GM23338 (cell line): ENCODE measurements at regions not wholly inside any gene's neighbourhood (a gene's known extent, or its start where the extent isn't known, plus 50 kb on each side); places are given as distances from the start of the nearest gene placed in this dataset.

Experiments
- ATAC-seq: fragments of 200-7000 bp; cut with Tn5 transposase; 3 replicates; pipeline ENCODE4 v1.9.1; 2020
- DNase-seq: peaks from one replicate; pipeline ENCODE4 v3.0.0-alpha.2; 2015; ENCODE audit warnings: low spot score
- H2AFZ ChIP-seq: fragments of 200-600 bp; sonication (generic); 2 replicates; pipeline ENCODE4 v1.8.0; 2016; ENCODE audit warnings: antibody characterized with exemption, mild to moderate bottlenecking, moderate library complexity
- H3F3A ChIP-seq: fragments of 200-600 bp; sonication (generic); replicated peaks from 2 replicates; pipeline ENCODE4 v1.8.0; 2017; ENCODE audit warnings: antibody characterized with exemption, mixed run types, low read depth
- H3K27ac ChIP-seq: fragments of 200-600 bp; sonication (generic); 2 replicates; pipeline ENCODE4 v1.6.1; 2016; ENCODE audit warnings: low read depth
- H3K27me3 ChIP-seq: fragments of 200-600 bp; sonication (generic); 2 replicates; pipeline ENCODE4 v1.8.0; 2016; ENCODE audit warnings: mild to moderate bottlenecking, mixed run types, moderate library complexity; ENCODE audit not compliant: insufficient read depth
- H3K36me3 ChIP-seq: fragments of 200-600 bp; sonication (generic); 2 replicates; pipeline ENCODE4 v1.8.0; 2016; ENCODE audit warnings: mild to moderate bottlenecking; ENCODE audit not compliant: insufficient read depth
- H3K4me1 ChIP-seq: fragments of 200-600 bp; sonication (generic); 2 replicates; pipeline ENCODE4 v1.8.0; 2016; ENCODE audit warnings: mild to moderate bottlenecking, moderate library complexity; ENCODE audit not compliant: insufficient read depth
- H3K4me2 ChIP-seq: fragments of 200-600 bp; sonication (generic); 2 replicates; pipeline ENCODE4 v1.7.1; 2017; ENCODE audit warnings: mixed run types
- H3K4me3 ChIP-seq: fragments of 200-600 bp; sonication (generic); 2 replicates; pipeline ENCODE4 v1.6.1; 2016; ENCODE audit warnings: mixed run types
- H3K79me2 ChIP-seq: fragments of 200-600 bp; sonication (generic); replicated peaks from 2 replicates; pipeline ENCODE4 v1.8.0; 2017; ENCODE audit warnings: mild to moderate bottlenecking; ENCODE audit not compliant: insufficient read depth
- H3K9me2 ChIP-seq: fragments of 200-600 bp; sonication (generic); 2 replicates; pipeline ENCODE4 v1.8.0; 2017; ENCODE audit not compliant: insufficient read depth
- H4K20me1 ChIP-seq: fragments of 200-600 bp; sonication (generic); replicated peaks from 2 replicates; pipeline ENCODE4 v1.8.0; 2017; ENCODE audit warnings: mild to moderate bottlenecking; ENCODE audit not compliant: insufficient read depth
- H3K27ac Mint-ChIP-seq: 2 replicates; pipeline ENCODE4 v1.8.0; 2020; ENCODE audit warnings: inconsistent platforms, mild to moderate bottlenecking, moderate library complexity, mixed read lengths
- H3K27me3 Mint-ChIP-seq: 3 replicates; pipeline ENCODE4 v1.8.0; 2022; ENCODE audit warnings: low read depth, mild to moderate bottlenecking, moderate library complexity, mixed read lengths, inconsistent platforms; ENCODE audit not compliant: insufficient read depth, poor library complexity
- H3K36me3 Mint-ChIP-seq: 3 replicates; pipeline ENCODE4 v1.8.0; 2021; ENCODE audit warnings: low read depth, mild to moderate bottlenecking, inconsistent platforms, moderate library complexity, mixed read lengths
- H3K4me1 Mint-ChIP-seq: 3 replicates; pipeline ENCODE4 v1.8.0; 2020; ENCODE audit warnings: mild to moderate bottlenecking, inconsistent platforms, mixed read lengths
- H3K4me3 Mint-ChIP-seq: 3 replicates; pipeline ENCODE4 v1.8.0; 2021; ENCODE audit warnings: moderate library complexity, mild to moderate bottlenecking, inconsistent platforms, mixed read lengths
- H3K9me3 Mint-ChIP-seq: 3 replicates; pipeline ENCODE4 v1.8.0; 2020; ENCODE audit warnings: moderate library complexity, mild to moderate bottlenecking, inconsistent platforms, mixed read lengths
- CREB1 ChIP-seq: fragments of 250-450 bp; sonication (Bioruptor Pico); IDR thresholded peaks from 2 replicates; pipeline ENCODE4 v1.5.0; 2020; ENCODE audit warnings: low read depth, mild to moderate bottlenecking, moderate library complexity
- EZH2phosphoT487 ChIP-seq: fragments of 200-600 bp; sonication (generic); IDR thresholded peaks from one replicate; pipeline ENCODE4 v1.8.1; 2018; ENCODE audit warnings: antibody characterized with exemption; ENCODE audit not compliant: unreplicated experiment
- JUNB ChIP-seq: IDR thresholded peaks from one replicate; pipeline ENCODE4 v1.6.1; 2016; ENCODE audit warnings: antibody characterized with exemption; ENCODE audit not compliant: unreplicated experiment
- NANOG ChIP-seq: IDR thresholded peaks from 2 replicates; pipeline ENCODE4 v1.6.1; 2016; ENCODE audit warnings: antibody characterized with exemption, borderline replicate concordance
- STAT1 ChIP-seq: IDR thresholded peaks from one replicate; pipeline ENCODE4 v1.6.1; 2016; ENCODE audit warnings: antibody characterized with exemption; ENCODE audit not compliant: unreplicated experiment
- ZNF331 ChIP-seq: fragments of 250-450 bp; sonication (Bioruptor Pico); IDR thresholded peaks from 2 replicates; pipeline ENCODE4 v1.5.0; 2020; ENCODE audit warnings: low read depth, mild to moderate bottlenecking, moderate library complexity
- TF ChIP-seq, protein P1 (sequence below): IDR thresholded peaks from one replicate; pipeline ENCODE4 v1.6.1; 2018; ENCODE audit warnings: antibody characterized with exemption; ENCODE audit not compliant: unreplicated experiment
- TF ChIP-seq, protein P2 (sequence below): fragments of 250-450 bp; sonication (Bioruptor Pico); IDR thresholded peaks from 2 replicates; pipeline ENCODE4 v1.5.0; 2020; ENCODE audit warnings: mild to moderate bottlenecking, moderate library complexity
- TF ChIP-seq, protein P3 (sequence below), 2 experiments: fragments of 200-600 bp in 1 of 2; sonication (generic) in 1 of 2; conservative IDR thresholded peaks; 2 replicates each; pipeline versions ENCODE4 v1.5.1 to v1.6.1; 2016 to 2017; ENCODE audit warnings: antibody characterized with exemption in 2 of 2, low read depth in 2 of 2, mild to moderate bottlenecking in 2 of 2, moderate library complexity in 1 of 2

DNA sequence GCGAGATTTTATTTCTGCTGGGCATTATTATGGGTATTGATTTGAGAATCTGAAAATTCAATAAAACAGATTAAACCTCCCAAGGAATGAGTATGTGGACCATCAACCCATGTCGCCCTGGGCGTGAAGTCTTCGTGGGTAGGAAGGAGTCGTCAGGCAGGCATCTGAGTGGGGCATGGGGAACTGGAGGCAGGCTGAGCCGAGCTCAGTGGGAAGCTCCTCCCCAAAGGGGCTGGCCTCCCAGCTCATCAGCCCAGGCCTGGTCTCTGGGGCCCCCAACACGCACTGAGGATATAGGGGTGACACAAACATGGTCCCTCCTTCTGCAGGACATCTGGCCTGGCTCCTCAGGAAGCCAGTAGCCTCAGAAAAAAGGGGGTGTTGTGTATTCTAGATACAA is 265.2 kb downstream of the TFCP2L1 start:
- peaks cover 5% of the 10 kb centered on the region for H3K9me3 Mint-ChIP-seq
- no peaks in the 10 kb centered on the region for H3K36me3 Mint-ChIP-seq
- H3K27me3 ChIP-seq, result peaks cover 21% of the 10 kb centered on the region
- ATAC-seq, result peak; percentile 35
- peaks cover 28% of the 10 kb centered on the region for H3K27me3 Mint-ChIP-seq
- H2AFZ ChIP-seq, result no peak overlapping the region
- no peak overlapping the region for H3K4me3 Mint-ChIP-seq
- no peaks in the 10 kb centered on the region for H3K36me3 ChIP-seq
- no peak for DNase-seq
- TF ChIP-seq, protein P1, sequence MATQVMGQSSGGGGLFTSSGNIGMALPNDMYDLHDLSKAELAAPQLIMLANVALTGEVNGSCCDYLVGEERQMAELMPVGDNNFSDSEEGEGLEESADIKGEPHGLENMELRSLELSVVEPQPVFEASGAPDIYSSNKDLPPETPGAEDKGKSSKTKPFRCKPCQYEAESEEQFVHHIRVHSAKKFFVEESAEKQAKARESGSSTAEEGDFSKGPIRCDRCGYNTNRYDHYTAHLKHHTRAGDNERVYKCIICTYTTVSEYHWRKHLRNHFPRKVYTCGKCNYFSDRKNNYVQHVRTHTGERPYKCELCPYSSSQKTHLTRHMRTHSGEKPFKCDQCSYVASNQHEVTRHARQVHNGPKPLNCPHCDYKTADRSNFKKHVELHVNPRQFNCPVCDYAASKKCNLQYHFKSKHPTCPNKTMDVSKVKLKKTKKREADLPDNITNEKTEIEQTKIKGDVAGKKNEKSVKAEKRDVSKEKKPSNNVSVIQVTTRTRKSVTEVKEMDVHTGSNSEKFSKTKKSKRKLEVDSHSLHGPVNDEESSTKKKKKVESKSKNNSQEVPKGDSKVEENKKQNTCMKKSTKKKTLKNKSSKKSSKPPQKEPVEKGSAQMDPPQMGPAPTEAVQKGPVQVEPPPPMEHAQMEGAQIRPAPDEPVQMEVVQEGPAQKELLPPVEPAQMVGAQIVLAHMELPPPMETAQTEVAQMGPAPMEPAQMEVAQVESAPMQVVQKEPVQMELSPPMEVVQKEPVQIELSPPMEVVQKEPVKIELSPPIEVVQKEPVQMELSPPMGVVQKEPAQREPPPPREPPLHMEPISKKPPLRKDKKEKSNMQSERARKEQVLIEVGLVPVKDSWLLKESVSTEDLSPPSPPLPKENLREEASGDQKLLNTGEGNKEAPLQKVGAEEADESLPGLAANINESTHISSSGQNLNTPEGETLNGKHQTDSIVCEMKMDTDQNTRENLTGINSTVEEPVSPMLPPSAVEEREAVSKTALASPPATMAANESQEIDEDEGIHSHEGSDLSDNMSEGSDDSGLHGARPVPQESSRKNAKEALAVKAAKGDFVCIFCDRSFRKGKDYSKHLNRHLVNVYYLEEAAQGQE, result no peak
- no peak for TF ChIP-seq NANOG
- TF ChIP-seq CREB1 (CRISPR knock-in tag), result no peak
- TF ChIP-seq JUNB, result no peak
- H3F3A ChIP-seq, result no peaks in the 10 kb centered on the region
- H3K4me2 ChIP-seq, result no peak overlapping the region
- H3K4me3 ChIP-seq, result no peak overlapping the region
- H3K4me1 ChIP-seq, result no peaks in the 10 kb centered on the region; the same call in 1 of the 2 replicates
- no peaks in the 10 kb centered on the region for H3K79me2 ChIP-seq
- no peak overlapping the region for H3K27ac Mint-ChIP-seq
- H3K4me1 Mint-ChIP-seq, result peaks cover 13% of the 10 kb centered on the region
- H4K20me1 ChIP-seq, result no peaks in the 10 kb centered on the region
- H3K9me2 ChIP-seq, result no peaks in the 10 kb centered on the region
- no peak overlapping the region for H3K27ac ChIP-seq

DNA sequence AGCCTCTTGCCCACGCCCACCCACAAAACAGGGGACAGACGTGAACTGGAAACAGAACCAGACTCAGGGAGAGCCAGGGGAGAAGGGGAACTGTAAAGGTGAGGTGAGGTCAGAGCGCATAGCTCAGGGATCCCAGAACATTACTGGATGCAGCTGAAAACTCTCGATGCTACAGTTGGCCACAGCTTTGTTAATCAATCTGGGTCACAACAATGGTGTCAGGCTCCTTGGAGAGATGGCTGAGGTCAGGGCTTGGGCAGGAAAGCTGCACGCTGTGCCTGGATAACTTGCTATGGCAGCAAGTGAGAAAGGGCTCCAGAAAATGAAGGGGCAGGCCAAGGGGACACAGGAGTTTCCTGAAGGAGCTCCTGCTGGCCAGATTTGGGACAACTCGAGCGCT is 263.3 kb downstream of the TFCP2L1 start:
- Histone ChIP-seq H3K4me2 (no peak overlapping the region), H3K9me2 (no peaks in the 10 kb centered on the region), H3K4me1 (no peaks in the 10 kb centered on the region; the same call in 1 of the 2 replicates), H2AFZ (no peak overlapping the region), H3F3A (no peaks in the 10 kb centered on the region), H3K4me3 (no peak overlapping the region), H3K27me3 (peaks cover 21% of the 10 kb centered on the region), H3K27ac (no peak overlapping the region), H4K20me1 (no peaks in the 10 kb centered on the region), H3K36me3 (no peaks in the 10 kb centered on the region), H3K79me2 (no peaks in the 10 kb centered on the region)
- no peak overlapping the region for H3K27ac Mint-ChIP-seq
- DNase-seq (no peak), ATAC-seq (no peak)
- TF ChIP-seq, protein P2, sequence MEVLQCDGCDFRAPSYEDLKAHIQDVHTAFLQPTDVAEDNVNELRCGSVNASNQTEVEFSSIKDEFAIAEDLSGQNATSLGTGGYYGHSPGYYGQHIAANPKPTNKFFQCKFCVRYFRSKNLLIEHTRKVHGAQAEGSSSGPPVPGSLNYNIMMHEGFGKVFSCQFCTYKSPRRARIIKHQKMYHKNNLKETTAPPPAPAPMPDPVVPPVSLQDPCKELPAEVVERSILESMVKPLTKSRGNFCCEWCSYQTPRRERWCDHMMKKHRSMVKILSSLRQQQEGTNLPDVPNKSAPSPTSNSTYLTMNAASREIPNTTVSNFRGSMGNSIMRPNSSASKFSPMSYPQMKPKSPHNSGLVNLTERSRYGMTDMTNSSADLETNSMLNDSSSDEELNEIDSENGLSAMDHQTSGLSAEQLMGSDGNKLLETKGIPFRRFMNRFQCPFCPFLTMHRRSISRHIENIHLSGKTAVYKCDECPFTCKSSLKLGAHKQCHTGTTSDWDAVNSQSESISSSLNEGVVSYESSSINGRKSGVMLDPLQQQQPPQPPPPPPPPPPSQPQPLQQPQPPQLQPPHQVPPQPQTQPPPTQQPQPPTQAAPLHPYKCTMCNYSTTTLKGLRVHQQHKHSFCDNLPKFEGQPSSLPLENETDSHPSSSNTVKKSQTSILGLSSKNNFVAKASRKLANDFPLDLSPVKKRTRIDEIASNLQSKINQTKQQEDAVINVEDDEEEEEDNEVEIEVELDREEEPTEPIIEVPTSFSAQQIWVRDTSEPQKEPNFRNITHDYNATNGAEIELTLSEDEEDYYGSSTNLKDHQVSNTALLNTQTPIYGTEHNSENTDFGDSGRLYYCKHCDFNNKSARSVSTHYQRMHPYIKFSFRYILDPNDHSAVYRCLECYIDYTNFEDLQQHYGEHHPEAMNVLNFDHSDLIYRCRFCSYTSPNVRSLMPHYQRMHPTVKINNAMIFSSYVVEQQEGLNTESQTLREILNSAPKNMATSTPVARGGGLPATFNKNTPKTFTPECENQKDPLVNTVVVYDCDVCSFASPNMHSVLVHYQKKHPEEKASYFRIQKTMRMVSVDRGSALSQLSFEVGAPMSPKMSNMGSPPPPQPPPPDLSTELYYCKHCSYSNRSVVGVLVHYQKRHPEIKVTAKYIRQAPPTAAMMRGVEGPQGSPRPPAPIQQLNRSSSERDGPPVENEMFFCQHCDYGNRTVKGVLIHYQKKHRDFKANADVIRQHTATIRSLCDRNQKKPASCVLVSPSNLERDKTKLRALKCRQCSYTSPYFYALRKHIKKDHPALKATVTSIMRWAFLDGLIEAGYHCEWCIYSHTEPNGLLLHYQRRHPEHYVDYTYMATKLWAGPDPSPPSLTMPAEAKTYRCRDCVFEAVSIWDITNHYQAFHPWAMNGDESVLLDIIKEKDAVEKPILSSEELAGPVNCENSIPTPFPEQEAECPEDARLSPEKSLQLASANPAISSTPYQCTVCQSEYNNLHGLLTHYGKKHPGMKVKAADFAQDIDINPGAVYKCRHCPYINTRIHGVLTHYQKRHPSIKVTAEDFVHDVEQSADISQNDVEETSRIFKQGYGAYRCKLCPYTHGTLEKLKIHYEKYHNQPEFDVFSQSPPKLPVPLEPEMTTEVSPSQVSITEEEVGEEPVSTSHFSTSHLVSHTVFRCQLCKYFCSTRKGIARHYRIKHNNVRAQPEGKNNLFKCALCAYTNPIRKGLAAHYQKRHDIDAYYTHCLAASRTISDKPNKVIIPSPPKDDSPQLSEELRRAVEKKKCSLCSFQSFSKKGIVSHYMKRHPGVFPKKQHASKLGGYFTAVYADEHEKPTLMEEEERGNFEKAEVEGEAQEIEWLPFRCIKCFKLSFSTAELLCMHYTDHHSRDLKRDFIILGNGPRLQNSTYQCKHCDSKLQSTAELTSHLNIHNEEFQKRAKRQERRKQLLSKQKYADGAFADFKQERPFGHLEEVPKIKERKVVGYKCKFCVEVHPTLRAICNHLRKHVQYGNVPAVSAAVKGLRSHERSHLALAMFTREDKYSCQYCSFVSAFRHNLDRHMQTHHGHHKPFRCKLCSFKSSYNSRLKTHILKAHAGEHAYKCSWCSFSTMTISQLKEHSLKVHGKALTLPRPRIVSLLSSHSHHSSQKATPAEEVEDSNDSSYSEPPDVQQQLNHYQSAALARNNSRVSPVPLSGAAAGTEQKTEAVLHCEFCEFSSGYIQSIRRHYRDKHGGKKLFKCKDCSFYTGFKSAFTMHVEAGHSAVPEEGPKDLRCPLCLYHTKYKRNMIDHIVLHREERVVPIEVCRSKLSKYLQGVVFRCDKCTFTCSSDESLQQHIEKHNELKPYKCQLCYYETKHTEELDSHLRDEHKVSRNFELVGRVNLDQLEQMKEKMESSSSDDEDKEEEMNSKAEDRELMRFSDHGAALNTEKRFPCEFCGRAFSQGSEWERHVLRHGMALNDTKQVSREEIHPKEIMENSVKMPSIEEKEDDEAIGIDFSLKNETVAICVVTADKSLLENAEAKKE (CRISPR knock-in tag), result no peak
- TF ChIP-seq EZH2phosphoT487, result no peak
- TF ChIP-seq, protein P3, sequence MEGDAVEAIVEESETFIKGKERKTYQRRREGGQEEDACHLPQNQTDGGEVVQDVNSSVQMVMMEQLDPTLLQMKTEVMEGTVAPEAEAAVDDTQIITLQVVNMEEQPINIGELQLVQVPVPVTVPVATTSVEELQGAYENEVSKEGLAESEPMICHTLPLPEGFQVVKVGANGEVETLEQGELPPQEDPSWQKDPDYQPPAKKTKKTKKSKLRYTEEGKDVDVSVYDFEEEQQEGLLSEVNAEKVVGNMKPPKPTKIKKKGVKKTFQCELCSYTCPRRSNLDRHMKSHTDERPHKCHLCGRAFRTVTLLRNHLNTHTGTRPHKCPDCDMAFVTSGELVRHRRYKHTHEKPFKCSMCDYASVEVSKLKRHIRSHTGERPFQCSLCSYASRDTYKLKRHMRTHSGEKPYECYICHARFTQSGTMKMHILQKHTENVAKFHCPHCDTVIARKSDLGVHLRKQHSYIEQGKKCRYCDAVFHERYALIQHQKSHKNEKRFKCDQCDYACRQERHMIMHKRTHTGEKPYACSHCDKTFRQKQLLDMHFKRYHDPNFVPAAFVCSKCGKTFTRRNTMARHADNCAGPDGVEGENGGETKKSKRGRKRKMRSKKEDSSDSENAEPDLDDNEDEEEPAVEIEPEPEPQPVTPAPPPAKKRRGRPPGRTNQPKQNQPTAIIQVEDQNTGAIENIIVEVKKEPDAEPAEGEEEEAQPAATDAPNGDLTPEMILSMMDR (conservative IDR thresholded peaks at IDR 0.05; ENCODE audit: low read depth in 2 of 2), result no peak
- no peak for TF ChIP-seq NANOG
- no peak for TF ChIP-seq STAT1
- TF ChIP-seq ZNF331 (CRISPR knock-in tag), result no peak
- H3K4me3 Mint-ChIP-seq, result no peak overlapping the region
- peaks cover 33% of the 10 kb centered on the region for H3K27me3 Mint-ChIP-seq
- peaks cover 13% of the 10 kb centered on the region for H3K4me1 Mint-ChIP-seq
- peaks cover 5% of the 10 kb centered on the region for H3K9me3 Mint-ChIP-seq
- H3K36me3 Mint-ChIP-seq, result no peaks in the 10 kb centered on the region
